ENCODE measurements at regions not wholly inside any gene's neighbourhood (a gene's known extent, or its start where the extent isn't known, plus 50 kb on each side); places are given as distances from the start of the nearest gene placed in this dataset.

- no peaks in the 10 kb centered on the region for H3K9me3 Mint-ChIP-seq
- ChIA-PET CTCF (interaction anchor here (1.3 kb wide), 1 partner anchor 210 kb away, joined by 3 read pairs; no protein-coding TSS in a partner anchor), POLR2A (no interaction called here)
- DNase-seq, result no peak
- intact Hi-C loops (cut with micrococcal nuclease), result no loop called here
- no peaks in the 10 kb centered on the region for H3K36me3 Mint-ChIP-seq
- no peak overlapping the region for H3K27ac Mint-ChIP-seq
- H3K4me1 Mint-ChIP-seq (ENCODE audit: low read depth), result peaks cover 10% of the 10 kb centered on the region
- H3K4me3 Mint-ChIP-seq, result no peak overlapping the region
- no peaks in the 10 kb centered on the region for H3K27me3 Mint-ChIP-seq
Measured at GRCh38 chr15:57767481-57767880, 61.0 kb downstream of the POLR2M start.

DNA sequence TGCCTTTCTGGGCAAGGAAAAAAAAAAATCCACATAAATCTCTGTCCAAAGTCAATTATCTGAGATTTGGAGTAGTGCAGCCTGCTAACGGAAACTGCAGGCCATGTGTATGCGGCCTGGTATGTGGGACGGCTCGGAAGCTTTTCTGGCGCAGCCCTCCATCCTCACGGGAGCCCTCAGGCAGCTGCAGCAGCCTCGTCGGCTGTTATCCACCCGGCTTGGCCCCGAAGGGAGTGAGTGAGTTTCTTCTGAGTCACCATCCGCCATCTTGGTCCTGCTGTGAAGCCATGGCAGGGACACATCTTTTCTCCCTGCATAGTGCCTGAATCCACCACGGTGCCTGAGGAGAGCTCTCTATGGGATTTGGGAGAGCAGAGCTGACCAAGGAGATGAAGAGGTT is 62.8 kb downstream of the POLR2M start:
- no peak overlapping the region for H3K27ac Mint-ChIP-seq
- H3K4me1 Mint-ChIP-seq (ENCODE audit: low read depth), result peaks cover 10% of the 10 kb centered on the region
- POLR2A ChIA-PET, result no interaction called here
- CTCF ChIA-PET, result no interaction called here
- intact Hi-C loops (cut with micrococcal nuclease), result no loop called here
- no peaks in the 10 kb centered on the region for H3K9me3 Mint-ChIP-seq
- no peak overlapping the region for H3K4me3 Mint-ChIP-seq
- no peaks in the 10 kb centered on the region for H3K36me3 Mint-ChIP-seq
- no peak for DNase-seq
- no peaks in the 10 kb centered on the region for H3K27me3 Mint-ChIP-seq

GRCh38 chr15:57770495-57770894 is 64.0 kb downstream of the POLR2M start:
- Mint-ChIP-seq H3K27ac (no peak overlapping the region), H3K36me3 (no peaks in the 10 kb centered on the region), H3K9me3 (no peaks in the 10 kb centered on the region), H3K4me3 (no peak overlapping the region), H3K27me3 (no peaks in the 10 kb centered on the region), H3K4me1 (ENCODE audit: low read depth) (peaks cover 10% of the 10 kb centered on the region)
- ChIA-PET POLR2A (no interaction called here), CTCF (interaction anchor here (1.8 kb wide), 1 partner anchor 37 kb away, joined by 9 read pairs; no protein-coding TSS in a partner anchor)
- intact Hi-C loops (cut with micrococcal nuclease), result no loop called here
- no peak for DNase-seq

DNA sequence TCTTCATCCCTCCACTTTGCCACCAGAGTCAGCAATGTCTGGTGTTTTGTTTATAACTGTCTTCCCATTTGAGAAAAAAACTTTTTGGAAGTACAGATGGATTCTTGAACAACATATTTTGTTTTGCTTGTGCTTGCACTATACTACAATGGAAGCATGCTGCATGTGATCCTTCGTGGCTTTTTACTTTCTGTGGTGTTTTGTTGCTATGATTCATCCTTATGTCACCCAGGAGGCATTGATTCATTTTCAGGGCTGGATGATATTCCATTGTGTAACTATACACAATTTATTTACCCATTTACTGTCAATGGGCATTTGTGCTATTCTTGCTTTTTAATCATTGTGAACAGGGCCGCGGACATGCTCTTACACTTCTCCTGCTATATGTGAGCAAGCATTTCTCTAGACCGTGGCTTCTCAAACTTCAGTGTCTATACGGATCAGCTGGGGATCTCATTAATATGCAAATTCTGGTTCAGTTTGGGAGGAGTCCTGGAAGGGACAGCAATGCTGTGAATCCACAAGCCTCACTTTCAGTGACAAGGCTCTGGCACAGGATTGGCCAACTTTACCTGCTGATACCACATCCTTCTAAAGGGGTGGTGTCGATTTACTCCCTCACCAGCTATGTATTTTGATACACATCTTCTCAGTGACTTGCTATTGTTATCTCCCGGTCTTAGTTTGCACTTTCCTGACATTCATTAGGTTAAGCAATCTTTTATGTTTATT is 65.9 kb downstream of the POLR2M start:
- ChIA-PET POLR2A (no interaction called here), CTCF (no interaction called here)
- no peaks in the 10 kb centered on the region for H3K27me3 Mint-ChIP-seq
- no peak overlapping the region for H3K4me3 Mint-ChIP-seq
- no peaks in the 10 kb centered on the region for H3K9me3 Mint-ChIP-seq
- H3K36me3 Mint-ChIP-seq, result no peaks in the 10 kb centered on the region
- H3K27ac Mint-ChIP-seq, result no peak overlapping the region
- intact Hi-C loops (cut with micrococcal nuclease), result no loop called here
- no peak for DNase-seq
- peaks cover 15% of the 10 kb centered on the region for H3K4me1 Mint-ChIP-seq (ENCODE audit: low read depth)

DNA sequence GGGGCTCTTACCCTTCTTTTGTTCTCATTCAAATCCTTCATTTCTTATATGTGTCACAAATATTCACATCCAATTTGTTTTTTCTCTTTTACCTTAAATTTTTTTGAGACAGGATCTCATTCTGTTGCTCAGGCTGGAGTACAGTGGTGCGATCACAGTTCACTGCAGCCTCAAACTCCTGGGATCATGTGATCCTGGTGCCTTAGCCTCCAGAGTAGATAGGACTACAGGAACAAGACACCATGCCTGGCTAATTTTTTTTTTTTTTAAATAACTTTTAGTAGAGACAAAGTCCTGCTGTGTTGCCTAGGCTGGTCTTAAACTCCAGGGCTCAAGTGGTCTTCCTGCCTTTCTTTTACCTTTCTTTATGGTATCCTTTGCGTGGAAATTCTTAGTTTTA is 66.5 kb downstream of the POLR2M start:
- intact Hi-C loops (cut with micrococcal nuclease), result no loop called here
- no peaks in the 10 kb centered on the region for H3K36me3 Mint-ChIP-seq
- POLR2A ChIA-PET, result no interaction called here
- CTCF ChIA-PET, result no interaction called here
- DNase-seq, result no peak
- no peak overlapping the region for H3K27ac Mint-ChIP-seq
- no peaks in the 10 kb centered on the region for H3K9me3 Mint-ChIP-seq
- H3K4me1 Mint-ChIP-seq (ENCODE audit: low read depth), result peaks cover 9% of the 10 kb centered on the region
- H3K4me3 Mint-ChIP-seq, result no peak overlapping the region
- no peaks in the 10 kb centered on the region for H3K27me3 Mint-ChIP-seq

GRCh38 chr15:57777003-57777402 is 70.5 kb downstream of the POLR2M start:
- POLR2A ChIA-PET, result no interaction called here
- DNase-seq, result no peak
- Mint-ChIP-seq H3K9me3 (no peaks in the 10 kb centered on the region), H3K36me3 (no peaks in the 10 kb centered on the region), H3K4me1 (ENCODE audit: low read depth) (peaks cover 19% of the 10 kb centered on the region), H3K27me3 (no peaks in the 10 kb centered on the region), H3K27ac (no peak overlapping the region), H3K4me3 (no peak overlapping the region)
- CTCF ChIA-PET, result no interaction called here
- intact Hi-C loops (cut with micrococcal nuclease), result no loop called here

GRCh38 chr15:57780471-57780870 is 74.0 kb downstream of the POLR2M start:
- ChIA-PET POLR2A (no interaction called here), CTCF (interaction anchor here (0.8 to 1.1 kb wide), 2 partner anchors 14 to 49 kb away, joined by 3 read pairs; no protein-coding TSS in a partner anchor)
- Mint-ChIP-seq H3K4me1 (ENCODE audit: low read depth) (peaks cover 19% of the 10 kb centered on the region), H3K4me3 (no peak overlapping the region), H3K27me3 (peaks cover 1% of the 10 kb centered on the region), H3K27ac (no peak overlapping the region), H3K9me3 (no peaks in the 10 kb centered on the region), H3K36me3 (no peaks in the 10 kb centered on the region)
- no peak for DNase-seq
- intact Hi-C loops (cut with micrococcal nuclease), result no loop called here

- intact Hi-C loops (cut with micrococcal nuclease), result no loop called here
- Mint-ChIP-seq H3K9me3 (no peaks in the 10 kb centered on the region), H3K4me3 (no peak overlapping the region), H3K36me3 (no peaks in the 10 kb centered on the region), H3K4me1 (ENCODE audit: low read depth) (peaks cover 12% of the 10 kb centered on the region), H3K27ac (no peak overlapping the region), H3K27me3 (peaks cover 3% of the 10 kb centered on the region)
- ChIA-PET CTCF (no interaction called here), POLR2A (no interaction called here)
- DNase-seq, result no peak
Measured at GRCh38 chr15:57782731-57783130, 76.2 kb downstream of the POLR2M start.

GRCh38 chr15:57784081-57784511 is 77.6 kb downstream of the POLR2M start:
- Mint-ChIP-seq H3K9me3 (no peaks in the 10 kb centered on the region), H3K4me1 (ENCODE audit: low read depth) (peaks cover 2% of the 10 kb centered on the region), H3K27ac (no peak overlapping the region), H3K27me3 (peaks cover 6% of the 10 kb centered on the region), H3K4me3 (no peak overlapping the region), H3K36me3 (no peaks in the 10 kb centered on the region)
- DNase-seq, result no peak
- POLR2A ChIA-PET, result no interaction called here
- CTCF ChIA-PET, result interaction anchor here (0.8 kb wide), 1 partner anchor 52 kb away, joined by 4 read pairs; no protein-coding TSS in a partner anchor
- intact Hi-C loops (cut with micrococcal nuclease), result no loop called here

DNA sequence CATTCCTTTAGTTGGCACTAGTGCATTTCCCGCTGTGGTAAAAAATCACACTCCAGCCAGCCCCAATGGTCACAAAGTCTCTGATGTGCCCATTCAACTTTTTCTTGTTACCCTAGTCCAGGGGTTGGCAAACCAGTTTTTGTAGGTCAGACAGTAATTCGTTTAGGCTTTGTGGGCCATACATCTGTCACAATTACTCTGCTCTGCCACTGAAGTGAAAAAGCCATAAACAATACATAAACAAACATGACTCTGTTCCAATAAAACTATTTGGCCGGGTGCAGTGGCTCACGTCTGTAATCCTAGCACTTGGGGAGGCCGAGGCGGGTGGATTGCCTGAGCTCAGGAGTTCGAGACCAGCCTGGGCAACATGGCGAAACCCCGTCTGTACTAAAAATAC is 78.5 kb downstream of the POLR2M start:
- intact Hi-C loops (cut with micrococcal nuclease), result no loop called here
- CTCF ChIA-PET, result interaction anchor here (0.8 kb wide), 1 partner anchor 53 kb away, joined by 4 read pairs; no protein-coding TSS in a partner anchor
- DNase-seq, result no peak
- Mint-ChIP-seq H3K27ac (no peak overlapping the region), H3K9me3 (no peaks in the 10 kb centered on the region), H3K4me1 (ENCODE audit: low read depth) (peaks cover 2% of the 10 kb centered on the region), H3K4me3 (no peak overlapping the region), H3K36me3 (no peaks in the 10 kb centered on the region), H3K27me3 (peaks cover 6% of the 10 kb centered on the region)
- POLR2A ChIA-PET, result no interaction called here

DNA sequence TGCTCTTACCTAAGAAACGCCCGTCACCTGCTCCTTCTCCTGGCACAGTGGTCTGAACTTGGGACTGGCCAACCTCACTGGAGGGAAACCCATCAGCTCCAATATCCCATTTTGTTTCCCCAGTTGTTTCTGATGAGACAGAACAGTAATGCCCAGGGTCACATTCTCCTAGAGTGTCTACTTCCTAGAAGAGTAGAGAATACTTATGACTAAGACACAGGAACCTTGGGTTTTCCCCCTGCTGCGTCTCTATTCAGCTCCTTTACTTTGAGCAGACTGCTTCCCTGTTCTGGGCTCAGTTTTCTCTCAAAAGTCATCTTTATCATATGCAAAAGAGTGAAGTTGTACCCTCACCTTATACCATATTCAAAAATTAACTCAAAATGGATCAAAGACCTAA is 79.4 kb downstream of the POLR2M start:
- no peak overlapping the region for H3K27ac Mint-ChIP-seq
- H3K4me1 Mint-ChIP-seq (ENCODE audit: low read depth), result no peaks in the 10 kb centered on the region
- H3K36me3 Mint-ChIP-seq, result no peaks in the 10 kb centered on the region
- H3K27me3 Mint-ChIP-seq, result peaks cover 6% of the 10 kb centered on the region
- no peaks in the 10 kb centered on the region for H3K9me3 Mint-ChIP-seq
- CTCF ChIA-PET, result no interaction called here
- DNase-seq, result no peak
- H3K4me3 Mint-ChIP-seq, result no peak overlapping the region
- intact Hi-C loops (cut with micrococcal nuclease), result no loop called here
- POLR2A ChIA-PET, result no interaction called here

GRCh38 chr15:57789225-57789624 is 82.7 kb downstream of the POLR2M start:
- ChIA-PET POLR2A (no interaction called here), CTCF (no interaction called here)
- intact Hi-C loops (cut with micrococcal nuclease), result no loop called here
- H3K36me3 Mint-ChIP-seq, result no peaks in the 10 kb centered on the region
- no peak overlapping the region for H3K27ac Mint-ChIP-seq
- DNase-seq, result no peak
- no peaks in the 10 kb centered on the region for H3K9me3 Mint-ChIP-seq
- H3K4me1 Mint-ChIP-seq (ENCODE audit: low read depth), result no peaks in the 10 kb centered on the region
- no peak overlapping the region for H3K4me3 Mint-ChIP-seq
- H3K27me3 Mint-ChIP-seq, result peaks cover 13% of the 10 kb centered on the region

GRCh38 chr15:57792724-57793449 is 86.4 kb downstream of the POLR2M start:
- CTCF ChIA-PET, result no interaction called here
- no peak for DNase-seq
- H3K27ac Mint-ChIP-seq, result no peak overlapping the region
- POLR2A ChIA-PET, result no interaction called here
- peaks cover 10% of the 10 kb centered on the region for H3K27me3 Mint-ChIP-seq
- H3K36me3 Mint-ChIP-seq, result no peaks in the 10 kb centered on the region
- no peaks in the 10 kb centered on the region for H3K9me3 Mint-ChIP-seq
- intact Hi-C loops (cut with micrococcal nuclease), result no loop called here
- no peak overlapping the region for H3K4me3 Mint-ChIP-seq
- no peaks in the 10 kb centered on the region for H3K4me1 Mint-ChIP-seq (ENCODE audit: low read depth)
